H9 (cell line): ENCODE measurements at regions not wholly inside any gene's neighbourhood (a gene's known extent, or its start where the extent isn't known, plus 50 kb on each side); places are given as distances from the start of the nearest gene placed in this dataset.

Source experiments
- DNase-seq: peaks from one replicate; pipeline ENCODE4 v3.0.0-alpha.2; 2017
- H2AFZ ChIP-seq: one replicate; pipeline ENCODE4 v1.6.1; 2013; ENCODE audit warnings: mild to moderate bottlenecking, low read length, control low read depth, moderate library complexity
- H2AK5ac ChIP-seq: 2 replicates; pipeline ENCODE4 v1.6.1; 2013; ENCODE audit warnings: low read length, control low read depth, mixed read lengths; ENCODE audit not compliant: insufficient read length
- H2BK120ac ChIP-seq: one replicate; pipeline ENCODE4 v1.6.1; 2013; ENCODE audit warnings: low read depth, mild to moderate bottlenecking, low read length, control low read depth, inconsistent platforms; ENCODE audit not compliant: poor library complexity, severe bottlenecking
- H2BK12ac ChIP-seq: 2 replicates; pipeline ENCODE4 v1.6.1; 2013; ENCODE audit warnings: low read length, control low read depth, mixed read lengths, low read depth; ENCODE audit not compliant: insufficient read length
- H2BK15ac ChIP-seq: 2 replicates; pipeline ENCODE4 v1.6.1; 2013; ENCODE audit warnings: low read depth, low read length, control low read depth
- H2BK20ac ChIP-seq: one replicate; pipeline ENCODE4 v1.6.1; 2013; ENCODE audit warnings: low read depth, mild to moderate bottlenecking, low read length, control low read depth, inconsistent platforms; ENCODE audit not compliant: poor library complexity, severe bottlenecking
- H2BK5ac ChIP-seq: 2 replicates; pipeline ENCODE4 v1.6.1; 2013; ENCODE audit warnings: low read length, control low read depth, mixed read lengths; ENCODE audit not compliant: insufficient read length
- H3K14ac ChIP-seq: 2 replicates; pipeline ENCODE4 v1.6.1; 2013; ENCODE audit warnings: low read length, control low read depth; ENCODE audit not compliant: insufficient read depth
- H3K18ac ChIP-seq: 2 replicates; pipeline ENCODE4 v1.6.1; 2013; ENCODE audit warnings: low read depth, mild to moderate bottlenecking, mixed read lengths, low read length, control low read depth; ENCODE audit not compliant: insufficient read length
- H3K23ac ChIP-seq: 2 replicates; pipeline ENCODE4 v1.6.1; 2013; ENCODE audit warnings: low read length, control low read depth, mixed read lengths, low read depth; ENCODE audit not compliant: insufficient read length
- H3K23me2 ChIP-seq: 2 replicates; pipeline ENCODE4 v1.6.1; 2013; ENCODE audit warnings: low read depth, mild to moderate bottlenecking, mixed read lengths, low read length, control low read depth; ENCODE audit not compliant: insufficient read length, poor library complexity, severe bottlenecking
- H3K27ac ChIP-seq: 2 replicates; pipeline ENCODE4 v1.5.1; 2013; ENCODE audit warnings: low read length, control low read depth, mixed read lengths, low read depth; ENCODE audit not compliant: insufficient read length
- H3K27me3 ChIP-seq: 2 replicates; pipeline ENCODE4 v1.6.1; 2013; ENCODE audit warnings: low read length, control low read depth, inconsistent platforms; ENCODE audit not compliant: insufficient read depth
- H3K4ac ChIP-seq: 2 replicates; pipeline ENCODE4 v1.6.1; 2013; ENCODE audit warnings: low read depth, mild to moderate bottlenecking, control low read depth, inconsistent platforms, low read length, moderate library complexity
- H3K4me1 ChIP-seq: 2 replicates; pipeline ENCODE4 v1.6.1; 2013; ENCODE audit warnings: low read length, control low read depth, inconsistent platforms; ENCODE audit not compliant: insufficient read depth
- H3K4me2 ChIP-seq: 2 replicates; pipeline ENCODE4 v1.6.1; 2013; ENCODE audit warnings: low read length, control low read depth, mixed read lengths; ENCODE audit not compliant: insufficient read length, insufficient read depth
- H3K56ac ChIP-seq: 2 replicates; pipeline ENCODE4 v1.6.1; 2013; ENCODE audit warnings: low read depth, mild to moderate bottlenecking, mixed read lengths, low read length, control low read depth; ENCODE audit not compliant: insufficient read length
- H3K79me1 ChIP-seq: 2 replicates; pipeline ENCODE4 v1.6.1; 2013; ENCODE audit warnings: low read depth, mild to moderate bottlenecking, moderate library complexity, low read length, control low read depth, inconsistent platforms; ENCODE audit not compliant: insufficient read depth, poor library complexity, severe bottlenecking
- H3K79me2 ChIP-seq: 2 replicates; pipeline ENCODE4 v1.6.1; 2013; ENCODE audit warnings: low read length, control low read depth, inconsistent platforms; ENCODE audit not compliant: insufficient read depth
- H3K9ac ChIP-seq: 2 replicates; pipeline ENCODE4 v1.6.1; 2013; ENCODE audit warnings: low read length, control low read depth, mixed read lengths; ENCODE audit not compliant: insufficient read length; ENCODE audit errors: extremely low read depth
- H3K9me3 ChIP-seq: one replicate; pipeline ENCODE4 v1.6.1; 2013; ENCODE audit warnings: low read depth, low read length, inconsistent platforms; ENCODE audit not compliant: control insufficient read depth
- H3T11ph ChIP-seq: one replicate; pipeline ENCODE4 v1.6.1; 2013; ENCODE audit warnings: mild to moderate bottlenecking, low read length, control low read depth, inconsistent platforms
- H4K20me1 ChIP-seq: one replicate; pipeline ENCODE4 v1.6.1; 2013; ENCODE audit not compliant: control insufficient read depth, insufficient read length, insufficient read depth
- H4K5ac ChIP-seq: 2 replicates; pipeline ENCODE4 v1.6.1; 2013; ENCODE audit warnings: low read depth, mild to moderate bottlenecking, mixed read lengths, low read length, control low read depth; ENCODE audit not compliant: insufficient read length
- H4K8ac ChIP-seq: replicated peaks from 2 replicates; pipeline ENCODE4 v1.6.1; 2013; ENCODE audit warnings: low read length, control low read depth, mixed read lengths, low read depth; ENCODE audit not compliant: insufficient read length
- H4K91ac ChIP-seq: 2 replicates; pipeline ENCODE4 v1.6.1; 2013; ENCODE audit warnings: low read depth, mild to moderate bottlenecking, moderate library complexity, mixed read lengths, low read length, control low read depth; ENCODE audit not compliant: insufficient read length
- H3K27ac Mint-ChIP-seq, 3 experiments: 2 replicates in 2 of 3; 3 replicates in 1 of 3; pipeline ENCODE4 v1.8.0; 2020 to 2021; ENCODE audit warnings: mixed read lengths in 3 of 3, mild to moderate bottlenecking in 1 of 3, moderate library complexity in 1 of 3
- H3K27me3 Mint-ChIP-seq: 2 replicates; pipeline ENCODE4 v1.8.0; 2021; ENCODE audit warnings: low read depth, mild to moderate bottlenecking, moderate library complexity, mixed read lengths
- H3K36me3 Mint-ChIP-seq, 3 experiments: 2 replicates in 2 of 3; 3 replicates in 1 of 3; pipeline ENCODE4 v1.8.0; 2020 to 2021; ENCODE audit warnings: low read depth in 3 of 3, mixed read lengths in 3 of 3; ENCODE audit not compliant: insufficient read depth in 1 of 3
- H3K4me1 Mint-ChIP-seq, 2 experiments: 2 replicates each; pipeline ENCODE4 v1.8.0; 2020; ENCODE audit warnings: mixed read lengths in 2 of 2
- H3K4me3 Mint-ChIP-seq, 2 experiments: 2 replicates in 1 of 2; 3 replicates in 1 of 2; pipeline ENCODE4 v1.8.0; 2020 to 2021; ENCODE audit warnings: mild to moderate bottlenecking in 2 of 2, mixed read lengths in 2 of 2, moderate library complexity in 1 of 2
- H3K9me3 Mint-ChIP-seq, 2 experiments: 2 replicates in 1 of 2; 3 replicates in 1 of 2; pipeline ENCODE4 v1.8.0; 2020; ENCODE audit warnings: mild to moderate bottlenecking in 2 of 2, mixed read lengths in 2 of 2, moderate library complexity in 1 of 2
- CTCF ChIP-seq: fragments of 200-600 bp; sonication (generic); conservative IDR thresholded peaks from 3 replicates; pipeline ENCODE4 v1.8.0; 2021; ENCODE audit warnings: antibody characterized with exemption, mild to moderate bottlenecking
- WGBS: extraction: QIAGEN DNeasy Blood & Tissue Kit; methylation state at CpG from one replicate; pipeline ENCODE4 v1.1.7; 2013; ENCODE audit warnings: missing lambda C conversion rate, low lambda C conversion rate, mixed read lengths; ENCODE audit not compliant: insufficient read length; ENCODE audit errors: extremely low coverage; 5-methylcytosine and 5-hydroxymethylcytosine counted together

GRCh38 chr20:61061981-61062380 is 190.1 kb upstream of the CDH4 start:
- no peak for TF ChIP-seq CTCF
- H3K79me1 ChIP-seq: no peaks in the 10 kb centered on the region
- DNase-seq: no peak
- H2BK15ac ChIP-seq: no peak overlapping the region
- no peaks in the 10 kb centered on the region for H3K23me2 ChIP-seq
- H3K4ac ChIP-seq: no peak overlapping the region
- no peak overlapping the region for H4K8ac ChIP-seq
- H3K14ac ChIP-seq: no peak overlapping the region
- Mint-ChIP-seq H3K4me3 (no peak overlapping the region), H3K36me3 (no peaks in the 10 kb centered on the region), H3K27ac (no peak overlapping the region), H3K27me3 (peaks cover 63% of the 10 kb centered on the region), H3K9me3 (no peaks in the 10 kb centered on the region; a peak in 1 of 5 replicates), H3K4me1 (peaks cover 12 to 13% of the 10 kb centered on the region in 2 experiments)
- no peak overlapping the region for H3K56ac ChIP-seq
- H4K91ac ChIP-seq: no peak overlapping the region
- no peak overlapping the region for H2BK12ac ChIP-seq
- peaks cover 2% of the 10 kb centered on the region; the same call in 1 of the 2 replicates for H3K4me1 ChIP-seq
- no peak overlapping the region for H2BK20ac ChIP-seq
- WGBS: no CpG with 5 or more reads among the region's 6 CpGs
- no peak overlapping the region for H3T11ph ChIP-seq
- H3K4me2 ChIP-seq: no peak overlapping the region
- no peaks in the 10 kb centered on the region for H3K79me2 ChIP-seq
- H3K18ac ChIP-seq: no peak overlapping the region
- no peak overlapping the region for H3K27ac ChIP-seq
- H2AFZ ChIP-seq: no peak overlapping the region
- no peak overlapping the region for H3K9ac ChIP-seq
- no peak overlapping the region for H4K5ac ChIP-seq
- H3K9me3 ChIP-seq: no peaks in the 10 kb centered on the region
- no peak overlapping the region for H2BK120ac ChIP-seq
- H2BK5ac ChIP-seq: no peak overlapping the region
- no peak overlapping the region for H2AK5ac ChIP-seq
- H3K23ac ChIP-seq: no peak overlapping the region
- H3K27me3 ChIP-seq: peaks cover 3% of the 10 kb centered on the region; the same call in 1 of the 2 replicates
- no peaks in the 10 kb centered on the region for H4K20me1 ChIP-seq
